ENCODE measurements at regions not wholly inside any gene's neighbourhood (a gene's known extent, or its start where the extent isn't known, plus 50 kb on each side); places are given as distances from the start of the nearest gene placed in this dataset.
"Not testable (repeated sequence)": the region's sequence is repeated elsewhere in the genome, so short reads cannot be mapped to it uniquely, and the experiment has no call there.

- Histone ChIP-seq H3K4me3 (no peak overlapping the region), H3K27me3 (no peaks in the 10 kb centered on the region), H3K9me3 (peaks cover 0 to 16% (median 0%) of the 10 kb centered on the region in 4 donors), H3K27ac (no peak overlapping the region), H3K4me1 (no peaks in the 10 kb centered on the region), H3K36me3 (no peaks in the 10 kb centered on the region)
- 79 to 83% methylated on average over 1 of the region's 1 CpG for WGBS, 2 donors
- no peak for DNase-seq (ENCODE audit: low spot score in 2 of 2)
- TF ChIP-seq POLR2A (IDR thresholded peaks at IDR 0.05) = no peak
- TF ChIP-seq EP300 (IDR thresholded peaks at IDR 0.05) = no peak
- no peak for TF ChIP-seq CTCF (IDR thresholded peaks at IDR 0.05)
Measured at GRCh38 chr9:33728613-33729012, 66.7 kb upstream of the PRSS3 start.

GRCh38 chr9:33731142-33731541 lies 64.2 kb upstream of the PRSS3 start:
- Histone ChIP-seq H3K4me3 (no peak overlapping the region), H3K9me3 (peaks cover 0 to 12% (median 0%) of the 10 kb centered on the region in 4 donors), H3K36me3 (no peaks in the 10 kb centered on the region), H3K27ac (no peak overlapping the region), H3K27me3 (peaks cover 0 to 5% of the 10 kb centered on the region in 2 donors), H3K4me1 (no peaks in the 10 kb centered on the region)
- no peak for DNase-seq (ENCODE audit: low spot score in 2 of 2)
- no peak for TF ChIP-seq EP300 (IDR thresholded peaks at IDR 0.05)
- no peak for TF ChIP-seq POLR2A (IDR thresholded peaks at IDR 0.05)
- TF ChIP-seq CTCF (IDR thresholded peaks at IDR 0.05) = no peak
- WGBS, 2 donors = 70 to 80% methylated on average over 4 of the region's 4 CpGs

GRCh38 chr9:33731625-33732024 lies 63.7 kb upstream of the PRSS3 start:
- Histone ChIP-seq H3K27me3 (peaks cover 0 to 5% of the 10 kb centered on the region in 2 donors), H3K4me3 (no peak overlapping the region), H3K36me3 (no peaks in the 10 kb centered on the region), H3K27ac (no peak overlapping the region), H3K9me3 (peaks cover 0 to 9% (median 0%) of the 10 kb centered on the region in 4 donors), H3K4me1 (no peaks in the 10 kb centered on the region)
- 78 to 80% methylated on average over 2 of the region's 2 CpGs for WGBS, 2 donors
- TF ChIP-seq POLR2A (IDR thresholded peaks at IDR 0.05) (no peak), CTCF (IDR thresholded peaks at IDR 0.05) (no peak), EP300 (IDR thresholded peaks at IDR 0.05) (no peak)
- DNase-seq (ENCODE audit: low spot score in 2 of 2) = no peak

GRCh38 chr9:33734247-33734940 lies 61.0 kb upstream of the PRSS3 start:
- not testable (repeated sequence) for H3K9me3 ChIP-seq; H3K4me1 ChIP-seq; H3K27ac ChIP-seq; DNase-seq (ENCODE audit: low spot score in 2 of 2); H3K36me3 ChIP-seq; H3K27me3 ChIP-seq; H3K4me3 ChIP-seq
- 76 to 90% methylated on average over 5 of the region's 5 CpGs for WGBS, 2 donors

GRCh38 chr9:33734941-33735835 lies 60.2 kb upstream of the PRSS3 start:
- not testable (repeated sequence) for H3K4me1 ChIP-seq; H3K27ac ChIP-seq; H3K27me3 ChIP-seq; DNase-seq (ENCODE audit: low spot score in 2 of 2); H3K4me3 ChIP-seq; H3K36me3 ChIP-seq
- H3K9me3 ChIP-seq = peaks cover 0 to 14% (median 0%) of the 10 kb centered on the region in 4 donors
- WGBS, 2 donors = 76 to 82% methylated on average over 5 of the region's 6 CpGs
